WTC11 (cell line): ENCODE measurements at regions not wholly inside any gene's neighbourhood (a gene's known extent, or its start where the extent isn't known, plus 50 kb on each side); places are given as distances from the start of the nearest gene placed in this dataset.

ENCODE experiments used
- ATAC-seq: fragments of 200-7000 bp; cut with Tn5 transposase; 2 replicates; pipeline ENCODE4 v1.10.0; 2021; ENCODE audit warnings: mild to moderate bottlenecking, moderate library complexity
- CTCF ChIA-PET: fragments of 300-600 bp; sonication (Branson Sonifier 250); formaldehyde crosslinking; loops from one replicate; lab custom pipeline; 2021; ENCODE audit warnings: antibody characterized with exemption; lab: Charles Lee
- POLR2A ChIA-PET: fragments of 350-600 bp; sonication (Branson Sonifier 250); formaldehyde crosslinking; loops from one replicate; lab custom pipeline; 2021; ENCODE audit warnings: antibody characterized with exemption; lab: Charles Lee
- DNase-seq: peaks from one replicate; pipeline ENCODE4 v3.0.0; 2021; ENCODE audit warnings: low spot score
- H3K27ac Mint-ChIP-seq: 2 replicates; pipeline ENCODE4 v1.8.0; 2021; ENCODE audit warnings: mixed read lengths
- H3K27me3 Mint-ChIP-seq: 2 replicates; pipeline ENCODE4 v1.8.0; 2021; ENCODE audit warnings: low read depth, mild to moderate bottlenecking, moderate library complexity, mixed read lengths
- H3K36me3 Mint-ChIP-seq: 2 replicates; pipeline ENCODE4 v1.8.0; 2021; ENCODE audit warnings: mixed read lengths
- H3K4me1 Mint-ChIP-seq: 2 replicates; pipeline ENCODE4 v1.8.0; 2022; ENCODE audit warnings: mixed read lengths
- H3K4me3 Mint-ChIP-seq: 2 replicates; pipeline ENCODE4 v1.8.0; 2021; ENCODE audit warnings: mild to moderate bottlenecking, moderate library complexity, mixed read lengths
- H3K9me3 Mint-ChIP-seq: 2 replicates; pipeline ENCODE4 v1.8.0; 2021; ENCODE audit warnings: mixed read lengths
- CREM ChIP-seq: sonication (generic); formaldehyde crosslinking; IDR thresholded peaks from 2 replicates; pipeline ENCODE4 v1.8.1; 2022; ENCODE audit warnings: mild to moderate bottlenecking, missing genetic modification reagents, moderate library complexity
- GABPB1 ChIP-seq: sonication (generic); formaldehyde crosslinking; IDR thresholded peaks from 2 replicates; pipeline ENCODE4 v1.8.1; 2023; ENCODE audit warnings: mild to moderate bottlenecking, missing genetic modification reagents
- GRHL2 ChIP-seq: fragments of 250-450 bp; sonication (Bioruptor Pico); IDR thresholded peaks from 2 replicates; pipeline ENCODE4 v1.8.0; 2022; ENCODE audit warnings: mild to moderate bottlenecking, moderate library complexity; ENCODE audit not compliant: insufficient replicate concordance, severe bottlenecking
- IRF2 ChIP-seq: sonication (generic); formaldehyde crosslinking; IDR thresholded peaks from 2 replicates; pipeline ENCODE4 v1.8.0; 2022; ENCODE audit warnings: low read depth, missing genetic modification reagents, borderline replicate concordance
- KAT7 ChIP-seq: sonication (generic); formaldehyde crosslinking; IDR thresholded peaks from 2 replicates; pipeline ENCODE4 v1.8.1; 2023; ENCODE audit warnings: missing genetic modification reagents, mild to moderate bottlenecking, borderline replicate concordance
- NFATC4 ChIP-seq: fragments of 250-450 bp; sonication (Bioruptor Pico); IDR thresholded peaks from 2 replicates; pipeline ENCODE4 v1.9.0; 2021; ENCODE audit warnings: mild to moderate bottlenecking
- NFE2L1 ChIP-seq: sonication (generic); formaldehyde crosslinking; IDR thresholded peaks from 2 replicates; pipeline ENCODE4 v1.8.1; 2023; ENCODE audit warnings: missing genetic modification reagents
- NFYB ChIP-seq: sonication (generic); formaldehyde crosslinking; conservative IDR thresholded peaks from 2 replicates; pipeline ENCODE4 v1.8.0; 2022; ENCODE audit warnings: low read depth, missing genetic modification reagents
- SMAD3 ChIP-seq: sonication (generic); formaldehyde crosslinking; IDR thresholded peaks from 2 replicates; pipeline ENCODE4 v1.8.0; 2022; ENCODE audit warnings: missing genetic modification reagents, mild to moderate bottlenecking, borderline replicate concordance
- TP53 ChIP-seq: sonication (generic); formaldehyde crosslinking; IDR thresholded peaks from 2 replicates; pipeline ENCODE4 v1.8.1; 2023; ENCODE audit warnings: mild to moderate bottlenecking, missing genetic modification reagents
- ZNF232 ChIP-seq: sonication (generic); formaldehyde crosslinking; IDR thresholded peaks from 2 replicates; pipeline ENCODE4 v1.8.0; 2022; ENCODE audit warnings: mild to moderate bottlenecking, missing genetic modification reagents
- ZNF416 ChIP-seq: fragments of 250-450 bp; sonication (Bioruptor Pico); IDR thresholded peaks from 2 replicates; pipeline ENCODE4 v1.9.0; 2021; ENCODE audit warnings: mild to moderate bottlenecking, inconsistent platforms
- ZNF671 ChIP-seq: fragments of 250-450 bp; sonication (Bioruptor Pico); IDR thresholded peaks from 2 replicates; pipeline ENCODE4 v1.8.0; 2021; ENCODE audit warnings: mild to moderate bottlenecking
- TF ChIP-seq, protein P1 (sequence below): sonication (generic); formaldehyde crosslinking; IDR thresholded peaks from 2 replicates; pipeline ENCODE4 v1.8.0; 2022; ENCODE audit warnings: mild to moderate bottlenecking, missing genetic modification reagents
- TF ChIP-seq, protein P2 (sequence below): fragments of 250-450 bp; sonication (Bioruptor Pico); IDR thresholded peaks from 2 replicates; pipeline ENCODE4 v1.9.0; 2021; ENCODE audit warnings: mild to moderate bottlenecking
- TF ChIP-seq, protein P3 (sequence below): sonication (generic); formaldehyde crosslinking; IDR thresholded peaks from 2 replicates; pipeline ENCODE4 v1.8.0; 2023; ENCODE audit warnings: missing genetic modification reagents, mild to moderate bottlenecking, borderline replicate concordance
- TF ChIP-seq, protein P4 (sequence below): sonication (generic); formaldehyde crosslinking; IDR thresholded peaks from 2 replicates; pipeline ENCODE4 v1.8.0; 2022; ENCODE audit warnings: mild to moderate bottlenecking, missing genetic modification reagents
- TF ChIP-seq, protein P5 (sequence below): fragments of 200-600 bp; IDR thresholded peaks from 2 replicates; pipeline ENCODE4 v1.8.0; 2022; ENCODE audit warnings: antibody characterized with exemption
- TF ChIP-seq, protein P6 (sequence below): sonication (generic); formaldehyde crosslinking; IDR thresholded peaks from 2 replicates; pipeline ENCODE4 v1.8.1; 2023; ENCODE audit warnings: mild to moderate bottlenecking, missing genetic modification reagents
- TF ChIP-seq, protein P7 (sequence below): fragments of 250-450 bp; sonication (Bioruptor Pico); IDR thresholded peaks from 2 replicates; pipeline ENCODE4 v1.9.0; 2021; ENCODE audit warnings: mild to moderate bottlenecking
- TF ChIP-seq, protein P8 (sequence below): sonication (generic); formaldehyde crosslinking; IDR thresholded peaks from 2 replicates; pipeline ENCODE4 v1.8.0; 2022; ENCODE audit warnings: mild to moderate bottlenecking, missing genetic modification reagents

DNA sequence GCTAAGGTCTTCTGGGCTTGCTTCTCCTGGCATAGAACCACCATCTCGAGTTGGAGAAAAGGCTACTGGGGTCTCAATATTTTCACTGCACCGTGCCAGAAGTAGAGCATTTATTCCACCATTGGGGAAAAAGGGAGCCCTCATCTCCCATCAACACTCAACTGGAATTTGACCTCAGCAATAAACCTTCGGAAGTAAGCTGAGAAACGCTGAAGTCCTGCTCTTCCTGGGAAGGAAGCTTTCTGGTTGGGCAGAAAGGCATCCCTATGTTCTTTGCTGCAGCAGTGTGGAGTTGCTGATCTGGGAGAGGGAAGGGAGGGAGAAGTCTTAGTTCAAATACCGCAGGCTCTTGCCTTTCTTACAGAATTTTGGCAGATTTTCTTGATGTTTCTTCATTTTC is 368.8 kb downstream of the NUP35 start (continued):
- TF ChIP-seq, protein P1, sequence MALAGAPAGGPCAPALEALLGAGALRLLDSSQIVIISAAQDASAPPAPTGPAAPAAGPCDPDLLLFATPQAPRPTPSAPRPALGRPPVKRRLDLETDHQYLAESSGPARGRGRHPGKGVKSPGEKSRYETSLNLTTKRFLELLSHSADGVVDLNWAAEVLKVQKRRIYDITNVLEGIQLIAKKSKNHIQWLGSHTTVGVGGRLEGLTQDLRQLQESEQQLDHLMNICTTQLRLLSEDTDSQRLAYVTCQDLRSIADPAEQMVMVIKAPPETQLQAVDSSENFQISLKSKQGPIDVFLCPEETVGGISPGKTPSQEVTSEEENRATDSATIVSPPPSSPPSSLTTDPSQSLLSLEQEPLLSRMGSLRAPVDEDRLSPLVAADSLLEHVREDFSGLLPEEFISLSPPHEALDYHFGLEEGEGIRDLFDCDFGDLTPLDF (CRISPR knock-in tag) = no peak
- TF ChIP-seq NFYB (CRISPR knock-in tag) = no peak
- no peak for TF ChIP-seq NFE2L1 (CRISPR knock-in tag)
- TF ChIP-seq ZNF416 (CRISPR knock-in tag) = no peak

DNA sequence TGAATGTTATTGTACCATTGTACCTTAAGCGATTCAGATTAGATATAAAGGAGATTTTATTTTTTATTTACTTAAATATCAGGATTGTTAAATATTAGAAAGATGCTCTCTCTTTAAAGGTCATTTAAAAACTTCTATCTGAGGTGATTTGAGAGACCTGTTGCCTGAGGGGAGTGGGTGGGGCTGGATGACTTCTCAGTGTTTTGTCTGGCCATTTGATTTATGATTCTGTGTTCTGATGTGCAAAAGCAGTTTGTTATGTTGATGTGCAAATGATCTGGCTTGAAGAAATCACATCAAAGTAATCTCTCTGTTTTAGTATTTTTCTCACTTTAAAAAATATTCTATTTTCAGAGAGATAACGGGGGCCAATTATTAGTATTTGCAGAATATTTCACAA is 370.8 kb downstream of the NUP35 start:
- TF ChIP-seq, protein P2, sequence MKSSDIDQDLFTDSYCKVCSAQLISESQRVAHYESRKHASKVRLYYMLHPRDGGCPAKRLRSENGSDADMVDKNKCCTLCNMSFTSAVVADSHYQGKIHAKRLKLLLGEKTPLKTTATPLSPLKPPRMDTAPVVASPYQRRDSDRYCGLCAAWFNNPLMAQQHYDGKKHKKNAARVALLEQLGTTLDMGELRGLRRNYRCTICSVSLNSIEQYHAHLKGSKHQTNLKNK = no peak
- TF ChIP-seq TP53 (CRISPR knock-in tag) (no peak), NFATC4 (CRISPR knock-in tag) (no peak), IRF2 (CRISPR knock-in tag) (no peak), GRHL2 (CRISPR knock-in tag) (no peak), ZNF232 (CRISPR knock-in tag) (no peak), SMAD3 (no peak)
- TF ChIP-seq, protein P3, sequence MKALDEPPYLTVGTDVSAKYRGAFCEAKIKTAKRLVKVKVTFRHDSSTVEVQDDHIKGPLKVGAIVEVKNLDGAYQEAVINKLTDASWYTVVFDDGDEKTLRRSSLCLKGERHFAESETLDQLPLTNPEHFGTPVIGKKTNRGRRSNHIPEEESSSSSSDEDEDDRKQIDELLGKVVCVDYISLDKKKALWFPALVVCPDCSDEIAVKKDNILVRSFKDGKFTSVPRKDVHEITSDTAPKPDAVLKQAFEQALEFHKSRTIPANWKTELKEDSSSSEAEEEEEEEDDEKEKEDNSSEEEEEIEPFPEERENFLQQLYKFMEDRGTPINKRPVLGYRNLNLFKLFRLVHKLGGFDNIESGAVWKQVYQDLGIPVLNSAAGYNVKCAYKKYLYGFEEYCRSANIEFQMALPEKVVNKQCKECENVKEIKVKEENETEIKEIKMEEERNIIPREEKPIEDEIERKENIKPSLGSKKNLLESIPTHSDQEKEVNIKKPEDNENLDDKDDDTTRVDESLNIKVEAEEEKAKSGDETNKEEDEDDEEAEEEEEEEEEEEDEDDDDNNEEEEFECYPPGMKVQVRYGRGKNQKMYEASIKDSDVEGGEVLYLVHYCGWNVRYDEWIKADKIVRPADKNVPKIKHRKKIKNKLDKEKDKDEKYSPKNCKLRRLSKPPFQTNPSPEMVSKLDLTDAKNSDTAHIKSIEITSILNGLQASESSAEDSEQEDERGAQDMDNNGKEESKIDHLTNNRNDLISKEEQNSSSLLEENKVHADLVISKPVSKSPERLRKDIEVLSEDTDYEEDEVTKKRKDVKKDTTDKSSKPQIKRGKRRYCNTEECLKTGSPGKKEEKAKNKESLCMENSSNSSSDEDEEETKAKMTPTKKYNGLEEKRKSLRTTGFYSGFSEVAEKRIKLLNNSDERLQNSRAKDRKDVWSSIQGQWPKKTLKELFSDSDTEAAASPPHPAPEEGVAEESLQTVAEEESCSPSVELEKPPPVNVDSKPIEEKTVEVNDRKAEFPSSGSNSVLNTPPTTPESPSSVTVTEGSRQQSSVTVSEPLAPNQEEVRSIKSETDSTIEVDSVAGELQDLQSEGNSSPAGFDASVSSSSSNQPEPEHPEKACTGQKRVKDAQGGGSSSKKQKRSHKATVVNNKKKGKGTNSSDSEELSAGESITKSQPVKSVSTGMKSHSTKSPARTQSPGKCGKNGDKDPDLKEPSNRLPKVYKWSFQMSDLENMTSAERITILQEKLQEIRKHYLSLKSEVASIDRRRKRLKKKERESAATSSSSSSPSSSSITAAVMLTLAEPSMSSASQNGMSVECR (CRISPR knock-in tag) = no peak
- DNase-seq (no peak), ATAC-seq (no peak)
- H3K9me3 Mint-ChIP-seq = peaks cover under 1% of the 10 kb centered on the region
- H3K4me3 Mint-ChIP-seq = no peak overlapping the region
- H3K27me3 Mint-ChIP-seq = no peaks in the 10 kb centered on the region
- H3K4me1 Mint-ChIP-seq = peaks cover 17% of the 10 kb centered on the region
- no peaks in the 10 kb centered on the region for H3K36me3 Mint-ChIP-seq
- ChIA-PET POLR2A (no interaction called here), CTCF (no interaction called here)
- no peak overlapping the region for H3K27ac Mint-ChIP-seq

DNA sequence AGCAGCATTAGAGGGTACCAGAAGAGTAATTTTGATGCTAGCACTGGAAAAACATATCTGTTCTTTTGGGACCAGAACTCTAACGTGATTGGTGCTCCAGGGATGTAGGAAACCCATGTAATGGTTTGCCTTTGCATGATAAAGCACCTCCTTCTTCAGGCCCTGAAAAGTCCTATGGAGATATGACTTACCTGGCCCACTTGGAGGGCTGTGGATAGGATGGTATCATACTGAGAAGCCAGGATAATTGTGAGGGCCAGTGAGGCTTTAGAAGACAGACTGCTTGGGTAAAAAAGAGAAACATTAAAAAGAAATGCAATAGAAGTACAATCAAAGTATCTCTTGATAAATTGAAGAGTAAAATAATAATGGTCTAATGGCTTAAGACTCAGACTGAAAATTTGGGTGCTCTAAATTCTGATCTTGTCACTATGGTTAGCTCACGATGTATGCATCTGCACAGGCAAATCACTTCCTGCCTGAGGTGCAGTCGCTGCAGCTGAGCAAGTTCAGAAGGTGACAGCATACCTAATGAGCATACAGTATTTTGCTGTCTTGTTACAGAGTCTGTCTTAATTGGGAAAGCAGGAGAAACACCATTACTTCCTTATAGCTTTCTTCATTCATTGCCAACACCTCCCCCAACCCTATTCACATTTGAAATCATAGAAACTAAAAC is 371.5 kb downstream of the NUP35 start:
- ATAC-seq (peak; percentile 81), DNase-seq (no peak)
- ChIA-PET POLR2A (no interaction called here), CTCF (interaction anchor here (0.5 to 0.8 kb wide), 2 partner anchors 41 to 201 kb away, joined by 3 read pairs; no protein-coding TSS in a partner anchor)
- Mint-ChIP-seq H3K27ac (no peak overlapping the region), H3K4me3 (no peak overlapping the region), H3K4me1 (peaks cover 17% of the 10 kb centered on the region), H3K36me3 (peaks cover 6% of the 10 kb centered on the region; the same call in 1 of the 2 replicates), H3K27me3 (no peaks in the 10 kb centered on the region), H3K9me3 (peaks cover 7% of the 10 kb centered on the region)
- TF ChIP-seq ZNF671 (CRISPR knock-in tag) (no peak), GABPB1 (no peak), TP53 (CRISPR knock-in tag) (no peak), KAT7 (no peak), CREM (CRISPR knock-in tag) (no peak)
- TF ChIP-seq, protein P4, sequence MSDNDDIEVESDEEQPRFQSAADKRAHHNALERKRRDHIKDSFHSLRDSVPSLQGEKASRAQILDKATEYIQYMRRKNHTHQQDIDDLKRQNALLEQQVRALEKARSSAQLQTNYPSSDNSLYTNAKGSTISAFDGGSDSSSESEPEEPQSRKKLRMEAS (CRISPR knock-in tag) = no peak
- TF ChIP-seq, protein P5, sequence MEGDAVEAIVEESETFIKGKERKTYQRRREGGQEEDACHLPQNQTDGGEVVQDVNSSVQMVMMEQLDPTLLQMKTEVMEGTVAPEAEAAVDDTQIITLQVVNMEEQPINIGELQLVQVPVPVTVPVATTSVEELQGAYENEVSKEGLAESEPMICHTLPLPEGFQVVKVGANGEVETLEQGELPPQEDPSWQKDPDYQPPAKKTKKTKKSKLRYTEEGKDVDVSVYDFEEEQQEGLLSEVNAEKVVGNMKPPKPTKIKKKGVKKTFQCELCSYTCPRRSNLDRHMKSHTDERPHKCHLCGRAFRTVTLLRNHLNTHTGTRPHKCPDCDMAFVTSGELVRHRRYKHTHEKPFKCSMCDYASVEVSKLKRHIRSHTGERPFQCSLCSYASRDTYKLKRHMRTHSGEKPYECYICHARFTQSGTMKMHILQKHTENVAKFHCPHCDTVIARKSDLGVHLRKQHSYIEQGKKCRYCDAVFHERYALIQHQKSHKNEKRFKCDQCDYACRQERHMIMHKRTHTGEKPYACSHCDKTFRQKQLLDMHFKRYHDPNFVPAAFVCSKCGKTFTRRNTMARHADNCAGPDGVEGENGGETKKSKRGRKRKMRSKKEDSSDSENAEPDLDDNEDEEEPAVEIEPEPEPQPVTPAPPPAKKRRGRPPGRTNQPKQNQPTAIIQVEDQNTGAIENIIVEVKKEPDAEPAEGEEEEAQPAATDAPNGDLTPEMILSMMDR = no peak
- TF ChIP-seq, protein P6, sequence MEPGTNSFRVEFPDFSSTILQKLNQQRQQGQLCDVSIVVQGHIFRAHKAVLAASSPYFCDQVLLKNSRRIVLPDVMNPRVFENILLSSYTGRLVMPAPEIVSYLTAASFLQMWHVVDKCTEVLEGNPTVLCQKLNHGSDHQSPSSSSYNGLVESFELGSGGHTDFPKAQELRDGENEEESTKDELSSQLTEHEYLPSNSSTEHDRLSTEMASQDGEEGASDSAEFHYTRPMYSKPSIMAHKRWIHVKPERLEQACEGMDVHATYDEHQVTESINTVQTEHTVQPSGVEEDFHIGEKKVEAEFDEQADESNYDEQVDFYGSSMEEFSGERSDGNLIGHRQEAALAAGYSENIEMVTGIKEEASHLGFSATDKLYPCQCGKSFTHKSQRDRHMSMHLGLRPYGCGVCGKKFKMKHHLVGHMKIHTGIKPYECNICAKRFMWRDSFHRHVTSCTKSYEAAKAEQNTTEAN (CRISPR knock-in tag) = no peak
- TF ChIP-seq, protein P7, sequence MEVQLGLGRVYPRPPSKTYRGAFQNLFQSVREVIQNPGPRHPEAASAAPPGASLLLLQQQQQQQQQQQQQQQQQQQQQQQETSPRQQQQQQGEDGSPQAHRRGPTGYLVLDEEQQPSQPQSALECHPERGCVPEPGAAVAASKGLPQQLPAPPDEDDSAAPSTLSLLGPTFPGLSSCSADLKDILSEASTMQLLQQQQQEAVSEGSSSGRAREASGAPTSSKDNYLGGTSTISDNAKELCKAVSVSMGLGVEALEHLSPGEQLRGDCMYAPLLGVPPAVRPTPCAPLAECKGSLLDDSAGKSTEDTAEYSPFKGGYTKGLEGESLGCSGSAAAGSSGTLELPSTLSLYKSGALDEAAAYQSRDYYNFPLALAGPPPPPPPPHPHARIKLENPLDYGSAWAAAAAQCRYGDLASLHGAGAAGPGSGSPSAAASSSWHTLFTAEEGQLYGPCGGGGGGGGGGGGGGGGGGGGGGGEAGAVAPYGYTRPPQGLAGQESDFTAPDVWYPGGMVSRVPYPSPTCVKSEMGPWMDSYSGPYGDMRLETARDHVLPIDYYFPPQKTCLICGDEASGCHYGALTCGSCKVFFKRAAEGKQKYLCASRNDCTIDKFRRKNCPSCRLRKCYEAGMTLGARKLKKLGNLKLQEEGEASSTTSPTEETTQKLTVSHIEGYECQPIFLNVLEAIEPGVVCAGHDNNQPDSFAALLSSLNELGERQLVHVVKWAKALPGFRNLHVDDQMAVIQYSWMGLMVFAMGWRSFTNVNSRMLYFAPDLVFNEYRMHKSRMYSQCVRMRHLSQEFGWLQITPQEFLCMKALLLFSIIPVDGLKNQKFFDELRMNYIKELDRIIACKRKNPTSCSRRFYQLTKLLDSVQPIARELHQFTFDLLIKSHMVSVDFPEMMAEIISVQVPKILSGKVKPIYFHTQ = no peak
- TF ChIP-seq, protein P8, sequence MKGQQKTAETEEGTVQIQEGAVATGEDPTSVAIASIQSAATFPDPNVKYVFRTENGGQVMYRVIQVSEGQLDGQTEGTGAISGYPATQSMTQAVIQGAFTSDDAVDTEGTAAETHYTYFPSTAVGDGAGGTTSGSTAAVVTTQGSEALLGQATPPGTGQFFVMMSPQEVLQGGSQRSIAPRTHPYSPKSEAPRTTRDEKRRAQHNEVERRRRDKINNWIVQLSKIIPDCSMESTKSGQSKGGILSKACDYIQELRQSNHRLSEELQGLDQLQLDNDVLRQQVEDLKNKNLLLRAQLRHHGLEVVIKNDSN = no peak
